Fibroblast of lung (primary cell): ENCODE measurements at regions not wholly inside any gene's neighbourhood (a gene's known extent, or its start where the extent isn't known, plus 50 kb on each side); places are given as distances from the start of the nearest gene placed in this dataset.

Source experiments
- DNase-seq, 2 donors: peaks; one replicate each; pipeline versions ENCODE4 v3.0.0 to v3.0.0-alpha.2; 2010; ENCODE audit warnings: low read depth in 2 of 2
- H2AFZ ChIP-seq: 2 replicates; pipeline ENCODE4 v1.5.1; 2012; ENCODE audit warnings: low read length, control low read depth, inconsistent platforms
- H3K27ac ChIP-seq: 2 replicates; pipeline ENCODE4 v1.5.1; 2011; ENCODE audit warnings: low read length, control low read depth; ENCODE audit not compliant: insufficient read depth
- H3K27me3 ChIP-seq: 2 replicates; pipeline ENCODE4 v1.5.1; 2011; ENCODE audit warnings: mild to moderate bottlenecking, low read length; ENCODE audit not compliant: control insufficient read depth, insufficient read depth
- H3K36me3 ChIP-seq: 2 replicates; pipeline ENCODE4 v1.5.1; 2011; ENCODE audit warnings: low read length; ENCODE audit not compliant: control insufficient read depth, insufficient read depth
- H3K4me1 ChIP-seq: 2 replicates; pipeline ENCODE4 v1.5.1; 2011; ENCODE audit warnings: low read length; ENCODE audit not compliant: control insufficient read depth, insufficient read depth; ENCODE audit errors: extremely low read depth
- H3K4me2 ChIP-seq: 2 replicates; pipeline ENCODE4 v1.5.1; 2011; ENCODE audit warnings: low read length, control low read depth; ENCODE audit not compliant: insufficient read depth; ENCODE audit errors: extremely low read depth
- H3K4me3 ChIP-seq, 4 experiments: fragments of 200-600 bp in 1 of 4; sonication (generic) in 1 of 4; replicated peaks in 1 of 4; 2 replicates each; pipeline ENCODE4 v1.5.1; 2011 to 2016; ENCODE audit warnings: low read length in 4 of 4, low read depth in 3 of 4, mild to moderate bottlenecking in 3 of 4, control low read depth in 2 of 4, inconsistent platforms in 1 of 4, mixed read lengths in 1 of 4; ENCODE audit not compliant: insufficient read depth in 1 of 4; ENCODE audit errors: control extremely low read depth in 1 of 4
- H3K79me2 ChIP-seq: 2 replicates; pipeline ENCODE4 v1.5.1; 2012; ENCODE audit warnings: mild to moderate bottlenecking, low read length, inconsistent platforms; ENCODE audit not compliant: control insufficient read depth, insufficient read depth
- H3K9ac ChIP-seq: 2 replicates; pipeline ENCODE4 v1.5.1; 2011; ENCODE audit warnings: mild to moderate bottlenecking, low read length, control low read depth; ENCODE audit not compliant: insufficient read depth
- H3K9me3 ChIP-seq: 2 replicates; pipeline ENCODE4 v1.5.1; 2012; ENCODE audit warnings: low read depth, low read length; ENCODE audit not compliant: control insufficient read depth, insufficient read depth
- H4K20me1 ChIP-seq: 2 replicates; pipeline ENCODE4 v1.5.1; 2011; ENCODE audit warnings: low read length; ENCODE audit not compliant: control insufficient read depth, insufficient read depth; ENCODE audit errors: extremely low read depth
- EZH2 ChIP-seq: IDR thresholded peaks from 2 replicates; pipeline ENCODE4 v1.5.1; 2012; ENCODE audit warnings: low read length, control low read depth, mild to moderate bottlenecking; ENCODE audit errors: missing control alignments
- TF ChIP-seq, protein P1 (sequence below), 2 donors: IDR thresholded peaks in 1 of 2; conservative IDR thresholded peaks in 1 of 2; 1 replicate in 1 of 2; 2 replicates in 1 of 2; pipeline ENCODE4 v1.5.1; 2011 to 2012; ENCODE audit warnings: low read length in 2 of 2, control low read depth in 1 of 2, inconsistent platforms in 1 of 2, low read depth in 1 of 2, mild to moderate bottlenecking in 1 of 2

DNA sequence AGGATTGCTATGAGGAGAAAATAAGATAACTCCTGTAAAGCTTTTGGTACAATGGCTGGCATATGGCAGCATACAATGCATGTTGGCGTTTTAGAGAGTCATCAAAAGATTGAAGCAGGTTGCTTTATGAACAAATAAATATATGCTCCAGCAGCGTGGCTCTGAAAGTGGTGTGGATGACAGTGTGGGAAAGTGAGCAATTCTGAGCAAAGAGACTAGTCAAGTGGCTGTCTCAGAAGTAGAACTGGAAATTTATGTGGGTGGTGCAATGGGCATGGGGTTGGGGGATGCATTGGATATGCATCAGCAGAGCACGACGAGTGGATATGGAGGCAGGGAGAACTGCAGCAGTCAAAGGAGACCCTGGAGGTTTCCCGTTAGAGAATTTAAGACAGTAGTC, 66.2 kb upstream of the PHACTR2 start:
- Histone ChIP-seq H2AFZ (no peak overlapping the region), H3K4me2 (no peak overlapping the region), H3K4me3 (no peak overlapping the region), H3K79me2 (no peaks in the 10 kb centered on the region), H3K4me1 (no peaks in the 10 kb centered on the region), H3K9me3 (no peaks in the 10 kb centered on the region), H3K27ac (no peak overlapping the region), H3K36me3 (no peaks in the 10 kb centered on the region), H4K20me1 (no peaks in the 10 kb centered on the region), H3K9ac (no peak overlapping the region), H3K27me3 (no peaks in the 10 kb centered on the region)
- no peak for DNase-seq
- TF ChIP-seq, protein P1, sequence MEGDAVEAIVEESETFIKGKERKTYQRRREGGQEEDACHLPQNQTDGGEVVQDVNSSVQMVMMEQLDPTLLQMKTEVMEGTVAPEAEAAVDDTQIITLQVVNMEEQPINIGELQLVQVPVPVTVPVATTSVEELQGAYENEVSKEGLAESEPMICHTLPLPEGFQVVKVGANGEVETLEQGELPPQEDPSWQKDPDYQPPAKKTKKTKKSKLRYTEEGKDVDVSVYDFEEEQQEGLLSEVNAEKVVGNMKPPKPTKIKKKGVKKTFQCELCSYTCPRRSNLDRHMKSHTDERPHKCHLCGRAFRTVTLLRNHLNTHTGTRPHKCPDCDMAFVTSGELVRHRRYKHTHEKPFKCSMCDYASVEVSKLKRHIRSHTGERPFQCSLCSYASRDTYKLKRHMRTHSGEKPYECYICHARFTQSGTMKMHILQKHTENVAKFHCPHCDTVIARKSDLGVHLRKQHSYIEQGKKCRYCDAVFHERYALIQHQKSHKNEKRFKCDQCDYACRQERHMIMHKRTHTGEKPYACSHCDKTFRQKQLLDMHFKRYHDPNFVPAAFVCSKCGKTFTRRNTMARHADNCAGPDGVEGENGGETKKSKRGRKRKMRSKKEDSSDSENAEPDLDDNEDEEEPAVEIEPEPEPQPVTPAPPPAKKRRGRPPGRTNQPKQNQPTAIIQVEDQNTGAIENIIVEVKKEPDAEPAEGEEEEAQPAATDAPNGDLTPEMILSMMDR (conservative IDR thresholded peaks at IDR 0.05 in 1 of 2, IDR thresholded peaks at IDR 0.05 in 1 of 2; ENCODE audit: low read depth in 1 of 2, low read length in 2 of 2), result no peak
- TF ChIP-seq EZH2, result no peak

DNA sequence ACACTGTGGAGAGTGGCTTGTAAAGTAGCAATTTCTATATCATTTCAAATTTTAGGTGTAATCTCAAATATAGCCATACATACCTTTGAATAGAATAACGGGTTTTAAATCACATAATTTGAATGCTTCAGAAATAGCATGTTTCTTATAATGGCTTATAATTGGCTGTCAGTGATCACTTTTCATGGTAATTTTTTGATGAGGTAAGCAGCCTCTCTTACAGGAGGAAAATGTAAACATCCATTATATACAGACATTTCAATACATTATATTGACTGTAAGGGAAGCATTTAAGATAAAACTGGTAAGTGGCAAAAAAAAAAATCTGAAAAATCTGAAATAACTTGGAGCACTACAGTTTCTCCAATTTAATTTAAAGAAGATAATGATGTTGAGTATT, 67.8 kb upstream of the PHACTR2 start:
- Histone ChIP-seq H2AFZ (no peak overlapping the region), H3K4me2 (no peak overlapping the region), H3K79me2 (no peaks in the 10 kb centered on the region), H3K27me3 (no peaks in the 10 kb centered on the region), H3K36me3 (no peaks in the 10 kb centered on the region), H3K4me3 (no peak overlapping the region), H3K27ac (no peak overlapping the region), H3K4me1 (no peaks in the 10 kb centered on the region), H3K9ac (no peak overlapping the region), H4K20me1 (no peaks in the 10 kb centered on the region), H3K9me3 (no peaks in the 10 kb centered on the region)
- no peak for DNase-seq
- no peak for TF ChIP-seq EZH2
- TF ChIP-seq, protein P1 (conservative IDR thresholded peaks at IDR 0.05 in 1 of 2, IDR thresholded peaks at IDR 0.05 in 1 of 2; ENCODE audit: low read depth in 1 of 2, low read length in 2 of 2), result no peak

DNA sequence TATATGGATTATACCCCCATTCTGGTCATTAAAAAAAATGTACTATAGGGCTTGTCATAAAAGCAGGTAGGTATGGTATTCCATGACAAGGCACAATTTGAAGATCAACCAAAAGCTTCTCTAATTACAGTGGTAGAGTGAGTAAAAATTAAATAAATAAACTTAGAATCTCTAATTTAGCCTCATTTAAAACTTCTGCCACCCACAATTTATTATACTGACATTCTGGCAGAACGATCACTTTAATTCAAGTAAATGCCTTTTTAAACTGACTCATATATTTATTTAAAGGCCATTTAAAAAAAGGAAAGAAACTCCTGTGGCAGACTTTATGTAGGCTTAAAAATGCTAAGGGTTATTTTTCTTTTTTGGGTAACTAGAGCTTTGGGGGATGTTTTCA, 68.3 kb upstream of the PHACTR2 start:
- Histone ChIP-seq H3K79me2 (no peaks in the 10 kb centered on the region), H3K9ac (no peak overlapping the region), H3K4me2 (no peak overlapping the region), H3K4me1 (no peaks in the 10 kb centered on the region), H3K36me3 (no peaks in the 10 kb centered on the region), H4K20me1 (no peaks in the 10 kb centered on the region), H3K27ac (no peak overlapping the region), H3K27me3 (no peaks in the 10 kb centered on the region), H3K9me3 (no peaks in the 10 kb centered on the region), H2AFZ (no peak overlapping the region), H3K4me3 (no peak overlapping the region)
- TF ChIP-seq EZH2, result no peak
- TF ChIP-seq, protein P1 (conservative IDR thresholded peaks at IDR 0.05 in 1 of 2, IDR thresholded peaks at IDR 0.05 in 1 of 2; ENCODE audit: low read depth in 1 of 2, low read length in 2 of 2), result no peak
- DNase-seq, result peak in 1 of 2 donors; percentile 13
